ENCODE measurements at regions not wholly inside any gene's neighbourhood (a gene's known extent, or its start where the extent isn't known, plus 50 kb on each side); places are given as distances from the start of the nearest gene placed in this dataset.

- TF ChIP-seq CTCF (IDR thresholded peaks at IDR 0.05): no peak
- H3K9me3 Mint-ChIP-seq: peaks cover 6% of the 10 kb centered on the region
- intact Hi-C loops (cut with micrococcal nuclease): no loop called here
- H3K4me3 Mint-ChIP-seq: no peak overlapping the region
- ATAC-seq (no peak), DNase-seq (no peak)
- ChIA-PET POLR2A (no interaction called here), CTCF (no interaction called here)
- no peaks in the 10 kb centered on the region for H3K36me3 Mint-ChIP-seq (ENCODE audit: low read depth)
- no peaks in the 10 kb centered on the region for H3K27me3 Mint-ChIP-seq
- H3K27ac Mint-ChIP-seq: no peak overlapping the region
- H3K4me1 Mint-ChIP-seq (ENCODE audit: low read depth): no peaks in the 10 kb centered on the region
These were observed 1277.4 kb upstream of the TMEM132C start for GRCh38 chr12:126989532-126989931.

- Mint-ChIP-seq H3K4me3 (no peak overlapping the region), H3K27me3 (no peaks in the 10 kb centered on the region), H3K9me3 (peaks cover 3% of the 10 kb centered on the region), H3K27ac (no peak overlapping the region), H3K4me1 (ENCODE audit: low read depth) (no peaks in the 10 kb centered on the region), H3K36me3 (ENCODE audit: low read depth) (no peaks in the 10 kb centered on the region)
- ATAC-seq (no peak), DNase-seq (no peak)
- CTCF ChIA-PET: no interaction called here
- POLR2A ChIA-PET: no interaction called here
- intact Hi-C loops (cut with micrococcal nuclease): no loop called here
- TF ChIP-seq CTCF (IDR thresholded peaks at IDR 0.05): no peak
These were observed 1273.1 kb upstream of the TMEM132C start for GRCh38 chr12:126993898-126994297.

GRCh38 chr12:126994599-126994998 lies 1272.4 kb upstream of the TMEM132C start:
- Mint-ChIP-seq H3K9me3 (peaks cover 5% of the 10 kb centered on the region), H3K27ac (no peak overlapping the region)
- POLR2A ChIA-PET: no interaction called here

GRCh38 chr12:126998031-126998430 lies 1268.9 kb upstream of the TMEM132C start:
- no peak for DNase-seq
- ChIA-PET POLR2A (no interaction called here), CTCF (no interaction called here)
- intact Hi-C loops (cut with micrococcal nuclease): no loop called here
- Mint-ChIP-seq H3K27ac (no peak overlapping the region), H3K27me3 (no peaks in the 10 kb centered on the region), H3K4me3 (no peak overlapping the region), H3K4me1 (ENCODE audit: low read depth) (no peaks in the 10 kb centered on the region), H3K36me3 (ENCODE audit: low read depth) (no peaks in the 10 kb centered on the region), H3K9me3 (peaks cover 2% of the 10 kb centered on the region)
- TF ChIP-seq CTCF (IDR thresholded peaks at IDR 0.05): no peak
- ATAC-seq: no peak

More at GRCh38 chr12:126994599-126994998, 1272.4 kb upstream of the TMEM132C start:
- Mint-ChIP-seq H3K4me3 (no peak overlapping the region), H3K27me3 (no peaks in the 10 kb centered on the region), H3K4me1 (ENCODE audit: low read depth) (no peaks in the 10 kb centered on the region), H3K36me3 (ENCODE audit: low read depth) (no peaks in the 10 kb centered on the region)
- DNase-seq (no peak), ATAC-seq (no peak)
- CTCF ChIA-PET: no interaction called here
- no peak for TF ChIP-seq CTCF (IDR thresholded peaks at IDR 0.05)
- intact Hi-C loops (cut with micrococcal nuclease): no loop called here

- TF ChIP-seq CTCF (IDR thresholded peaks at IDR 0.05): no peak
- ChIA-PET POLR2A (no interaction called here), CTCF (no interaction called here)
- Mint-ChIP-seq H3K36me3 (ENCODE audit: low read depth) (no peaks in the 10 kb centered on the region), H3K4me1 (ENCODE audit: low read depth) (no peaks in the 10 kb centered on the region), H3K9me3 (peaks cover 2% of the 10 kb centered on the region), H3K27ac (no peak overlapping the region), H3K27me3 (no peaks in the 10 kb centered on the region), H3K4me3 (no peak overlapping the region)
- DNase-seq (no peak), ATAC-seq (no peak)
- intact Hi-C loops (cut with micrococcal nuclease): no loop called here
These were observed 1268.2 kb upstream of the TMEM132C start for GRCh38 chr12:126998747-126999285.
